SK-N-MC (cell line): ENCODE measurements at regions not wholly inside any gene's neighbourhood (a gene's known extent, or its start where the extent isn't known, plus 50 kb on each side); places are given as distances from the start of the nearest gene placed in this dataset.

ENCODE experiments used
- EZH2 ChIP-seq: fragments of 200-600 bp; sonication (generic); IDR thresholded peaks from one replicate; pipeline ENCODE4 v1.6.1; 2017; ENCODE audit warnings: antibody characterized with exemption
- FOXP2 ChIP-seq: optimal IDR thresholded peaks from 2 replicates; pipeline ENCODE3; 2011; ENCODE audit warnings: mild to moderate bottlenecking, moderate library complexity; ENCODE audit not compliant: insufficient read depth; ENCODE audit errors: extremely low read length, control extremely low read depth
- POLR2AphosphoS5 ChIP-seq: IDR thresholded peaks from 2 replicates; pipeline ENCODE4 v1.6.1; 2012; ENCODE audit warnings: mild to moderate bottlenecking, low read depth, low read length, borderline replicate concordance

- TF ChIP-seq POLR2AphosphoS5: no peak
- TF ChIP-seq EZH2: no peak
- no peak for TF ChIP-seq FOXP2
These were observed 719.5 kb downstream of the SLC4A3 start for GRCh38 chr2:220346919-220347318.
